ENCODE measurements at regions not wholly inside any gene's neighbourhood (a gene's known extent, or its start where the extent isn't known, plus 50 kb on each side); places are given as distances from the start of the nearest gene placed in this dataset.

DNA sequence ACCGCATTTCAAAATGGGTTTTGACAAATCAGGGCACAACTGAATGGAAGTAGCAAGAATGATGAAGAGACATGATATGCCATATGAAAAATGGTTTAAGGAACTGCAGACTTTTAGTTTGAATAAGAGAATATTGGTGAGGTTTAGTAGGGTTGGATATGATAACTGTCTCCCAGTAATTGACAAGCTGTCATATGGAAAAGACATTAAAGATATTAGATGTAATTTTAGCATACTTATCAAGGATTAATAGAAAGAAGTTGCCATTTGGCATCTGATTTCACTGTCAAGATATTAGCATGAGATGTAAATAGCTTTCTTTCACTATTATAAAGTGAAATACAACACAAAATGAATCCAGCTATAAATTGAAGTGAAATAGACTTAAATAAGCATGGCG, 169.0 kb upstream of the MPDZ start:
- Mint-ChIP-seq H3K36me3 (ENCODE audit: low read depth) (no peaks in the 10 kb centered on the region), H3K4me3 (no peak overlapping the region), H3K4me1 (no peaks in the 10 kb centered on the region), H3K27ac (no peak overlapping the region), H3K27me3 (no peaks in the 10 kb centered on the region), H3K9me3 (no peaks in the 10 kb centered on the region)
- ChIA-PET POLR2A (no interaction called here), CTCF (interaction anchor here (1.1 kb wide), 1 partner anchor 21 kb away, joined by 4 read pairs; no protein-coding TSS in a partner anchor)
- ATAC-seq (ENCODE audit: low read depth) (no peak), DNase-seq (no peak)
- intact Hi-C loops (cut with micrococcal nuclease), result no loop called here
- no peak for TF ChIP-seq CTCF (IDR thresholded peaks at IDR 0.05)

- ChIA-PET CTCF (interaction anchor here (1.1 kb wide), 1 partner anchor 20 kb away, joined by 4 read pairs; no protein-coding TSS in a partner anchor), POLR2A (no interaction called here)
- DNase-seq, result no peak
- Mint-ChIP-seq H3K9me3 (no peaks in the 10 kb centered on the region), H3K4me1 (no peaks in the 10 kb centered on the region), H3K27me3 (no peaks in the 10 kb centered on the region), H3K36me3 (ENCODE audit: low read depth) (no peaks in the 10 kb centered on the region), H3K4me3 (no peak overlapping the region), H3K27ac (no peak overlapping the region)
- ATAC-seq (ENCODE audit: low read depth), result no peak
- intact Hi-C loops (cut with micrococcal nuclease), result no loop called here
- no peak for TF ChIP-seq CTCF (IDR thresholded peaks at IDR 0.05)
Observed at GRCh38 chr9:13447843-13448422, 168.4 kb upstream of the MPDZ start.

GRCh38 chr9:13446938-13447842, 167.7 kb upstream of the MPDZ start:
- POLR2A ChIA-PET, result no interaction called here
- CTCF ChIA-PET, result no interaction called here
- Mint-ChIP-seq H3K36me3 (ENCODE audit: low read depth) (no peaks in the 10 kb centered on the region), H3K4me1 (no peaks in the 10 kb centered on the region), H3K9me3 (no peaks in the 10 kb centered on the region), H3K4me3 (no peak overlapping the region), H3K27ac (no peak overlapping the region), H3K27me3 (no peaks in the 10 kb centered on the region)
- no peak for ATAC-seq (ENCODE audit: low read depth)
- TF ChIP-seq CTCF (IDR thresholded peaks at IDR 0.05), result no peak
- intact Hi-C loops (cut with micrococcal nuclease), result no loop called here
- no peak for DNase-seq

DNA sequence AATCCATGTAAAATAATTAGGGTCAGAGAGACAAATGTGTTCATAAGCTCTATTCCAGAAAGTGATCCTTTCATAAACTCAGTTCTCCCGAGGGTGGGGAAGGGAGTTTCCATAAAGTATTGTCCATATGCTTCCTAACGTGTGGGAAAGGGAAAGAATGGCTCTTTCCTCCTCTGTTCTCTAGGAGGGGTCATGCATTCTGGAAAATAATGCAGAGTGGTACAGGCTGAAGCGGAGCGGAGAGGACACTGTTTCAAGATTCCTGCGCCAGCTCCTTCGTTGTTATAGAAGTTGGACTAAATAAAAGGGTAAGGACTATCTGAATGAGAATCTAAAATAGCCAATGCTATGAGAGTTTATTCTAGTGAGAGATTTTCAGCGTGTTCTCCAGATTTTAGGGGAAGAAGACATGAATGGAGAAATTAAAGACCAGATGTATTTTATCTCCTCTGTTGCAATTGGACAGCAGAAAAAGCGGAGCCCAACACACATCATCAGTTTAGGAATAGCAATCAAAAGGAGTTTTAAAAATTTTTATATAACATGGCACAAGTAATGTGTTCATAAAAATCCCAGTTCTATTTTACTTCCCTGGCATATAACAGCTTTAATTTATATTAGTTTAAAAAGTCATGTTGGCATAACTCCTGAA, 166.9 kb upstream of the MPDZ start:
- H3K27ac Mint-ChIP-seq, result no peak overlapping the region
- DNase-seq (no peak), ATAC-seq (ENCODE audit: low read depth) (no peak)
- H3K27me3 Mint-ChIP-seq, result no peaks in the 10 kb centered on the region
- H3K4me1 Mint-ChIP-seq, result no peaks in the 10 kb centered on the region
- H3K9me3 Mint-ChIP-seq, result no peaks in the 10 kb centered on the region
- H3K36me3 Mint-ChIP-seq (ENCODE audit: low read depth), result no peaks in the 10 kb centered on the region
- ChIA-PET POLR2A (no interaction called here), CTCF (no interaction called here)
- no peak for TF ChIP-seq CTCF (IDR thresholded peaks at IDR 0.05)
- H3K4me3 Mint-ChIP-seq, result no peak overlapping the region
- intact Hi-C loops (cut with micrococcal nuclease), result no loop called here

- no peak for DNase-seq
- POLR2A ChIA-PET, result no interaction called here
- Mint-ChIP-seq H3K27me3 (no peaks in the 10 kb centered on the region), H3K4me3 (no peak overlapping the region), H3K4me1 (no peaks in the 10 kb centered on the region), H3K36me3 (ENCODE audit: low read depth) (no peaks in the 10 kb centered on the region), H3K27ac (no peak overlapping the region), H3K9me3 (no peaks in the 10 kb centered on the region)
- TF ChIP-seq CTCF (IDR thresholded peaks at IDR 0.05), result no peak
- intact Hi-C loops (cut with micrococcal nuclease), result no loop called here
- no peak for ATAC-seq (ENCODE audit: low read depth)
- CTCF ChIA-PET, result no interaction called here
Observed at GRCh38 chr9:13445103-13445500, 165.6 kb upstream of the MPDZ start.
